Femur (tissue), 1 donor: ENCODE measurements at regions not wholly inside any gene's neighbourhood (a gene's known extent, or its start where the extent isn't known, plus 50 kb on each side); places are given as distances from the start of the nearest gene placed in this dataset.
"Not testable (repeated sequence)": the region's sequence is repeated elsewhere in the genome, so short reads cannot be mapped to it uniquely, and the experiment has no call there.

ENCODE experiments used
- DNase-seq: peaks from one replicate; pipeline ENCODE4 v3.0.0-alpha.2; 2017

DNA sequence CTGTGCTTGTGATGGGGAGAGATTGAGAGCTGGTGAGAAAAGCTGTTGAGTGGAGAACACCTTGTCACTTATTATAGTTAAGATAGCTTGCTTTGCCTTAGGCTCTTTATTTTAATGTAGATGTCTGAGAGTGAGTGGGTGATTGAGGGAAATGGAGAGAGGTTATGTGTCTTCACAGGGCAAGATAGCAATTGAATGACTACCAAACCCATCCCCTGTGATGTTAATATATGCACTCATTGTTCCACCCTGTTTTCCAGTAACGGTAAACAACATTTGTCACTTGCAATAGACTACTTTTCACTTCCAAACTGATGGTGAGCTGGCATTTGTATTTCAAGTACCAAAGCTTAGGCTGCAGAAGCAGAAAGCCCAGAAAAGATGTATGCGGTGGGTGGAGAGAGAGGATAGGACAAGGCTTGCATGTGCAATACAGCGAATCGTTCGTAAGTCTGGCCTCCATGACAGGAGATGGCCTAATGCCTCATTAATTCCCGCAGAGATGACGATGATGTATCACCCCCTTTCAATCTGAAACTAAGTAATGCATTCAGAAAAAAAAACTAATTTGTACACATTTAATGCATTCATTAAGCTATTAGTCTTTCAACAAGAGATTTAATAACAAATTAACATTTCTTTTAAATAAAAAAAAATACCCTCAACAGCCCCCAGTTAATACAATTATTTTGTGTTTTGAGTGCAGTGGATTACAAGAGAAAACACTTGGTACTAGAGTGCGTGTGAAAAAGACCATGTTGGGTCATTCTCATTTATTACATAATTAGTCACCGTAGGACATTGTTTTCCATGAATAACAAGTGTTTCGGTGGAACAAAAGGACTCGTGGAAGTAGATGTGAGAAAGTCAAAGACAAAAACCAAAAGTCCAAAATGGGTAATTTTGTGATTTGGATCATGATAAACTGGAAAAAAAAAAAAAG is 699.0 kb downstream of the BRINP1 start:
- no peak for DNase-seq

DNA sequence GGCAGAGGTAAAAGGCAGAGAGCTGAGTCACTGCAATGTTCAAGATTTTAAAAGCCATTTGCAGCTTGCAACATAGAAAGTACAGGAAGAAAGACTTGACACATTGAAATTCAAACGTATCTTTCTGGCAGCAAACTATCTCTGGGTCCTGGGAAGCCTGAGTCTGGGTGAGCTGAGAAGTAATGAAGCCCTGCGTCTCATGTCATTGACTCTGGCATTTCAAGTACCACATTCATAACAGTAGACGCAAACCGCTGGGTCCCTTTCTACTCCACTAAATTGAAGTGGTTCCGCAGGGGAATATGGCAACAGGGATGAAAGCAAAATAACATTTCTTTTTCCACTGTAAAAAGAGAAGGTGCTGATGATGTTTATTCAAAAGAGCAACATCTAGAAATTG is 694.3 kb downstream of the BRINP1 start:
- no peak for DNase-seq

DNA sequence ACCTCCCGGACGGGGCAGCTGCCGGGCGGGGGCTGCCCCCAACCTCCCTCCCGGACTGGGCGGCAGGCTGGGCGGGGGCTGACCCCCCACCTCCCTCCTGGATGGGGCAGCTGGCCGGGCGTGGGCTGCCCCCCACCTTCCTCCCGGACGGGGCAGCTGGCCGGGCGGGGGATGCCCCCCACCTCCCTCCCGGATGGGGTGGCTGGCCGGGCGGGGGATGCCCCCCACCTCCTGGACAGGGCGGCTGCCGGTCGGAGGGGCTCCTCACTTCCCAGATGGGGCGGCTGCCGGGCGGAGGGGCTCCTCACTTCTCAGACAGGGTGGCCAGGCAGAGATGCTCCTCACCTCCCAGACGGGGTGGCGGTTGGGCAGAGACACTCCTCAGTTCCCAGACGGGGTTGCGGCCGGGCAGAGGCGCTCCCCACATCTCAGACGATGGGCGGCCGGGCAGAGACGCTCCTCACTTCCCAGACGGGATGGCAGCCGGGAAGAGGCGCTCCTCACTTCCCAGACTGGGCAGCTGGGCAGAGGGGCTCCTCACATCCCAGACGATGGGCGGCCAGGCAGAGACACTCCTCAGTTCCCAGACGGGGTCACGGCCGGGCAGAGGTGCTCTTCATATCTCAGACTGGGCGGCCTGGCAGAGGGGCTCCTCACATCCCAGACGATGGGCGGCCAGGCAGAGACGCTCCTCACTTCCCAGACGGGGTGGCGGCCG is 691.1 kb downstream of the BRINP1 start:
- DNase-seq: not testable (repeated sequence)

DNA sequence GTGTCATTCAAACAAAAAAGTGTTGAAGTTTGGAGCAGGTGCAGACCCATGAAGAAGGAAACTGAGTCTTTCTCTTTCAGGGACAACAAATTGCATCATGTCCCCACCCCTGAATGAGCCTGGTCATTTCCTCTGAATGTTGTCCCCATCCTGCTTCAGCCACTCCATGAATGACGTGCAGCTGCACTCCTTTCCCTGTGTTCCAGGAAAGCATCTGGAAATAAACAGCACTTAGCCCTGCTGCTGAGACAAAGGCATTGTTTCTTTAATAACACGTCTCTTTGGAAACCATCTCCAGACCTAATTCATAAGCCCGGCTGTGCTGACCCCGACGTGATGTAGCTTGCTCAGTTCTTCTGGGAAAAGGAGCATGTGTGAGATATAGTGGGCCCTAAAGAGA is 682.3 kb downstream of the BRINP1 start:
- DNase-seq: peak; percentile 11

DNA sequence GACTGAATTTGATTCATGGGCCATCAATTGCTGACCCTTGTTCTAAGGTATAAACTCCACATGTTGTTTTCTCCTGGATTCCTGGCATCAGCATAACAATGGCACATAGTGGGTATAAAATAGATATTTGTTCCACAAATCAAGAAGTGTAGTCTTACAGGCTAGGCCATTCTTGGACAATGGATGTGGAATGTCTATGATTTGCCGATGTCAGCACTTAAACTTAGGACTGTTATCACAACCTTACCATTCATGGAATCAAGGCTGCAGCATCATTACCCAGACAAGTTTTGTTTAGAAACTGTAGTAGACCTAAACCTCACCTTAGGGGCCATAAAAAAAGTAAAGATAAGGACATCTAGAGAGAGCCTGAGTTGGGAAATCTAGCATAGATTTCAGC is 680.0 kb downstream of the BRINP1 start:
- DNase-seq: no peak

DNA sequence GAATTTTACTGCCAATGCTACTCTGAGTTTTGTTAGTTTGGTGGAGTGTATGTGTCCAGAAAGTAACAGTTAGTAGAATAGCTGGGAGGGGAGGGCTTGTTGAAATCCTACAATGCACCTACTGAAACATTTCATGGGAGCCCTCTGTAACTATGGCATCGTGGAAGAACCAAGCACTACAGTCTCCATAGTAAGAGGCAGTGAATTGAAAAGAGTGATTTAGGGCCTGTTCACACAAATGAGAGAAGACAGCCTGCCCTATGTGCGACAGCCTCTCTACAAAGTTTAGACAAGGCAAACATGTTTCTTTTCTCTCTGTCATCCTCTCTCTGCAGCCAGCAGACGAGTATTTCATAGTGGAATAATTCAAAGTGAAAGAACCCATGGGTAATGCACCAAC is 676.6 kb downstream of the BRINP1 start:
- DNase-seq: no peak

DNA sequence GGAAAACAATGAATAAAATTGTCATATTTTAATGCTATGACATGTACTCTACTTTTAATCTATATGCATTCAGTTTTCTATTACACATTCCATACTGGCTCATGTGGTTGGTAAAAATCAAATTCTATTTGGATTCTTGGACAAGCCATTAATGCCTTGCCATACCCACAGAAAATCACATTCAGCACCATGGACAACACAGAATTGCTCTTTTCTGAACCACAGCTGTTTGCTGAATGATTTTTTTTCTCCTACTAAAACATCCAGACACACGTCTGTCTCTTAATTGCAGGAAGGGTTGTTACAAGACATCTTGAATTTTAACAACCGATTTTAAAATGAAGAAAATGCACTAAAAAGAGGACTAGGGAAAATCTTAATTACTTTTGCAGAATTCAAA is 675.6 kb downstream of the BRINP1 start:
- DNase-seq: no peak

DNA sequence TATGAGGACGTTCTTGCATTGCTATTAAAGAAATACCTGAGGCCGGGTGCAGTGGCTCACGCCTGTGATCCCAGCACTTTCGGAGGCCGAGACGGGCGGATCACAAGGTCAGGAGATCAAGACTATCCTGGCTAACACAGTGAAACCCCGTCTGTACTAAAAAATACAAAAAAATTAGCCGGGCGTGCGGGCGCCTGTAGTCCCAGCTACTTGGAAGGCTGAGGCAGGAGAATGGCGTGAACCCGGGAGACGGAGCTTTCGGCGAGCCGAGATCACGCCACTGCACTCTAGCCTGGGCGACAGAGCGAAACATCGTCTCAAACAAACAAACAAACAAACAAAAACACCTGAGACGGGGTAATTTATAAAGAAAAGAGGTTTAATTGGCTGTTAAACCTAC is 674.0 kb downstream of the BRINP1 start:
- DNase-seq: not testable (repeated sequence)

DNA sequence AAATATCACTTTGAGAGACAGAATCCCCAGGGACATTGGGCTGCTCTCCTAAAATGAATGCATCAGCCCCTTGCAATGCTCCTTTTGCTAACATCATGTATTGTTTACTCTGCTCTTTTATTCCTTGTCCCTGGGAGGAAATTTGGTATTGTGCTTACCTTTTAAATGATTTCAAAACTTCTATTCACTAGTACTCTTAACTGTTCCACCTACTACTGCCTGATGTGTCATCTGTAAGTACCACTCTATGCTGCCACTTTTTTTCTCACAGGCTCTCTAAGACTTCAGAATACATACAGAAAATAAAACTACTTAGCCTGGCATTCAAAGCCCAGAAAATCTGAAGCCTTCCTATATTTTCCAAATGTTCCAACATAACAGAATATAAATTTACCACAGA is 667.2 kb downstream of the BRINP1 start:
- no peak for DNase-seq

DNA sequence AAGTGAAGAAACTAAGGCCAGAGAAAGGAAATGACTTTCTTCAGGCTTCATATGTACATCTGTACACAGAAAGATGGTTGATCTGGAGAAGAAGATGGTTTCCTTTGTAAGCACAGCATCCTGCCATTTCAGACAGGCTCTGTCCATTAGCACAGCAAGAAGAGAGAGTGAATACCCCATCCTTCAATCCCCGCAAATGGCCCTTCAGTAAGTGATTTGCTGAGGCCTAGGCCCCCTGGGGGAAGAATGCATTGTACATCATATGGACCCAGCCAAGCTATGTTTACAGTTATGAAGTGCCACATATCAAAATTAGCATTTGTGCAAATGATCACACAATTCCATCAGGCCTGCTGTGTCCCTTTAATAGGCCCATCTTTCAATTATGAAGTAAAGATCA is 657.4 kb downstream of the BRINP1 start:
- no peak for DNase-seq

DNA sequence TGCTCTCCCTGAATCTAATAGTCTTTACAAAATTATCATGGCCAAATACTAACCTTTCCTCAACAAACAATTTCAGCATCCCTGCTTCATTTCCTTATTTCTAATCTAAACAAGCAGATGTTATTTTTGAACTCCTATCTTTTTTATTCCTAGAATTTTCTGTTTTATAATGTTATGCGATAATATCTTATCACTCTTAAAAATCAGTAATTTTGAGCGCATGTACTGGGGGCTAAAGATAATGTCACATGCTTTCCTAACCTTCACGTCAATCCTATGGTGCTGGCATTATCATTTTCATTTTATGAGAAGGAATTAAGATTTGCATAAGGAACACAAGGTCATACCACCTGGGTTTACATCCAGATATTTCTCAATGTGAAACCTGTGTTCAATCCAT is 648.0 kb downstream of the BRINP1 start:
- DNase-seq: no peak

DNA sequence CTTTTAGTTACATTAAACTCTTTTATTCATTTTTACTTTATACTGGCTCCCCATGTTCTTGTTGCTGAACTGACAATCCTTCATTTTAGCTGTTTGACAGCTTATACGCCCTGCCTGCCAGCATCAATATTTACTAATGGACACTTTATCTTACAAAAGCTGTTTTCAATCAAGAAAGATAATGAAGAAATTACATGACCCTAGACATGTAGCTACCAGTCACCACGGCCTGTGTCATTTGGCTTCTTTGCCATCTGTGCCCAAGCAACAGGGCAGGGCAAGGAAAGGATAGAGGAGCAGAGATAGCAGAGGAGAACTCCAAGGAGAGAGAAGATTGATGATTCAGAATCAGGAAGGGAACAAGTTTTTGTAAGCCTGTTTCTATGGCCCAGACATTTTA is 647.3 kb downstream of the BRINP1 start:
- DNase-seq: no peak

DNA sequence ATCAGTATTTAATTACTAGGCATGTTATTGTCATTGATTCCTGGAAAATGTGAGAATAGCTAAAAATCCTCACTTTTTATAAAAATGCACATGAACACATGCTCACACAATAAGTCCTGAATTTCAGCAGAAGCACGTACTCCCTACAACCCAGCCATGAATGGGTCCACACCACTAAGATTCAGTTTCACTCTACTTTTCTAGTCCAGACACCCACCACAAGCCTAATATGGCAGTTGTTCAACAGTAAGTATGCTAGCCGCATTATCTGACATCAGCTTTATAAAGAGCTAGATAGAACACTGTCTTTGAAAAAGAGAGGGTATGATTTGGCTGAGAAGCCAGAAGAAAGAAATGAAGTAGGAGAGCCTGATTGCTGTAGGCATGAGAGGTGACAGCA is 639.3 kb downstream of the BRINP1 start:
- DNase-seq: no peak

DNA sequence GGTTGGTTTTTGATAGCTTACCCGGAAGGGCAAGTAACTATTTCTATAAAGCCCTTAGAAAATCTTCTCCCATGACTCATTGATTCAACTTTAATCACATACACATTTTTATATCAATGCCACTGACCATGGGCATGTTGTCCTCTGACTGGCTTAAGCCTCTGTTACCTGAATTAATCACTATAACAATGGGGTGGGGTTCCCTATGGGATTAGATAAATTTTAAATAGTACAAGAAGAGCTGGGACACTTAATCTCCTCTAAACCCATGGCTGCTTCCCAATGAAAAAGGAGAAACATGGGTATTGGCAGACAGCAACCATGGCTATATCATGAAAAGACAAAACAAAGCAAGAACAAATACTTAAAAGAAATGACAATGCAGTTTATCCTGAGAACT is 636.2 kb downstream of the BRINP1 start:
- DNase-seq: no peak

DNA sequence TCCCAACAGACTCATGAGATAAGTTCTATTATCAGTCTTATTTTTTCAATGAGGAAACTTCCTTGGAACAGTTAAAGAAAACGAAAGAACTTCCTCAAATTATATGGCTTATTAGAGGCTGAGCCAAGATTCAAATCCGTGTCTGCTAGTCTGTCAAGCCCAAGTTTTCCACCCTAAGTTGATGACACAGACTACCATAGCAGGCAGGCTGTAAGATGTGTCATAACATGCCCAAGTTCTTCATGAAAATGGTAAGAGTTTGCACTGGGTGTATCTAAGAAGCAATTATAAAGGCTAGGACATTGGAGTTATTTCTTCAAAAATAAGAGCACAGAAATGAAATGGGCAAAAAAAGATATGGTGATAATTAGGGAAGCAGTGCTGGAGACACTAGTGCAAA is 634.5 kb downstream of the BRINP1 start:
- no peak for DNase-seq

DNA sequence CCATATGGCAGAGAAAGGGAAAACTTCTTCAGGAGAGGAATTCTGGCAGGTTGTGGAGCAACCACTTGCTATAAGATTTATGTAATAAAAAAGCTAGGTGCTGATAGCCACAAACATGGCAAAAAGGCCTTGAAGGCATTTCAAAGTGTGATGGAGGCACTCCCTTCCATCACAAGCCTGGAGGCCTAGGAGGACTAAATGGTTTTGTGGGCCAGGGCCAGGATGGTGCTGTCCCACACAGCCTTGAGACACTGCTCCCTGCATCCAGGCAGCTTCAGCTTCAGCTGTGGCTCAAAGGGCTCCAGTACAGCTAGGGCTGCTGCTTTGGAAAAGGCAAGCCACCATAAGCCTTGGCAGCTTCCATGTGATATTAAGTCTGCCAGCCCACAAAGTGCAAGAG is 632.8 kb downstream of the BRINP1 start:
- no peak for DNase-seq

DNA sequence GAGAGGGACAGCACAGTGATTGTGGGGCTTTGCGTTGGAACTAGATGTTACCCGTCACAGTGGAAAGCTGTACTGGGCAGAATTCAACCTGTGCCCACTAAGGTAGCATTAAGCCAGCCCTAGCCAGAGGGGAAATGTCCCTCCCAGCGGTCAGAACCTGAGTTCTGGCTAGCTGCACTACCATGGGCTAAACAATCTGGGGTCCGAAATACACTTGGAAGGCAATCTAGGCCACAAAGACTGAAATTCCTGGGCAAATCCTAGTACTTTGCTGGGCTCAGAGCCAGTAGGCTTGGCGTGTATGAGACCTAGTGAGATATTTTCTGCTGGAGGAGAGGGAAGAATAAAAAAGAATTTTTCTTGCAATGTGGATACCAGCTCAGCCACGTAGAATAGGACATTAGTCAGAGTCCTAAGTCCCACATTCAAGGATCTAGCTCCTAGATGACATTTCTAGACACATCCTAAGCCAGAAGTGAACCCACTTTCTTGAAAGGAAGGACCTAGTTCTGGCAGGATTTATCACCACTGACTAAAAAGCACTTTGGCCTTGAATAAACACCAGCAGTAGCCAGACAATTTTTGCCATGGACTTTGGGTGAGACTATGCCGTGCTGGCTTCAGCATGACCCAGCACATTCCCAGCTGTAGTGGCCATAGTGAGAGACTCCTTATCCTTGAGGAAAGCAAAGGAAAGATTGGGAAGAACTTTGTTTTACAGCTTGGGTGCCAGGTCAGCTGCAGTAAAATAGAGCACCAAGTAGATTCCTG is 618.0 kb downstream of the BRINP1 start:
- DNase-seq: no peak

DNA sequence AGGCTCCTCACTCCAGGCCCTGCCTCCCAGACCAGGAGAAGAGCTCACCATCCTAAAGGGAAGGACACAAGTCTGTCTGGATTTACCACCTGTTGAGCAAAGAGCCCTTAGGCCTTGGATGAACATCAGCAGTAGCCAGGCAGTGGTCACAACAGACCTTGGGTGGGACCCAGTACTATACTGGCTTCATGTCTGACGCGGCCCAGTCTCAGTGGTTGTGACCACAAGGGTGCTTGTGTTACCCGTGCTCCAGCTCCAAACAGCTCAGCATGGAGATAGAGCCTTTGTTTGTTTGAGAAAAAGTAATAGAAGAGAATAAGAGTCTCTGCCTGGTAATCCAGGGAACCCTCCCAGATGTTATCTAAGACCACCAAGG is 617.4 kb downstream of the BRINP1 start:
- DNase-seq: no peak

DNA sequence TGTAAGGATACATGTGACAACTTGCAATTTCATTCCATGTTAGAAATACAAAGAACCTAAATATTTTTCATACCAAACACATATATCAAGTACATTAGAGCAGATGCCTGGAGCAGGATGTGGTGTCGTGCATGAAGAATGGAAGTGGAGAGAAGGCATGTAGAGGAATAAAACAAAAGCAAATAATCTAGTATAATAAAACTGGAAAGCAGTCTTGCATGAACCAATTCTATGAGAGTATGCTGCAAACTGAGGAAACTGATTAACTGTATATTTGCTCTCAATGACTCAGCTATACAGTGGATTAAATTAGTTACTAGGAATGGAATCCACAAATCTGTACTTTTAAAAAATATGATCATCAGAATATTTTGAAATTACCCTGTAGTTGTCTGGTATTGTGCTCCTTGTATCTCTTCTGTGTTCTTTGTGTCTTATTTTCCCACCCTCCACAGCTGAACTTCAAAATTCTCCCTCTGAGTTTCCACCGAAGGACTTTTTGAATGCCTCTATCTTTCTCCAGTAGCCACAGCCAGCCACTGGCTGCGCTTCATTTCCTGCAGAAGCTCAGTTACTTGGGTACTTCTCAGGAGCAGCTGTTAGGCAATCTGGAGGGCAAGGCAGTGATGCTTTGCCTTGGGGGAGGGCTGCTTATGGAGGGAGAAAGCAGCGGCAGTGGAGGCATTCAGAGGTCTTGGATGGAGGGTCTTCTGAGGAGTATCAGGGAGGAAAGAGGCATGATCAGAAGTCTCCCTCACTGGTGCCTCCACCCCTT is 608.0 kb downstream of the BRINP1 start:
- DNase-seq: no peak

DNA sequence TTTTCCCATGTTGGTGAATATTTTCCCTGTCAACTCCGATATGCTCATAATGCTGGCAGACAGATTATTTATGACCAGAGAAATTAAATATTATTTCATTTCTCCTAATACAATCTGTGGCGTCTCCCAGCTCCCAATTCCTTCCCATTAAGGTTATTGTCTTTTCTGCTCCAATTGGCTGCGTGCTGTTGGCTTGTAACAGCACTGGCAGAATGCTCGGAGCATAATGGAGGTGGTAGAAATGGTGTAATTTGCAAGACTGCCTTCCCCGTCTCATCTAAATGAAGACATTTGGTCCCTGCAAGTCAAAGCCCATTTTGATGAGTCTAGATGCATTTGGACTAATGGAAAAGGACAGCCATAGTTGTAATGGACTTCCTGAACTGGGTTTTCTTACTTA is 601.7 kb downstream of the BRINP1 start:
- no peak for DNase-seq

DNA sequence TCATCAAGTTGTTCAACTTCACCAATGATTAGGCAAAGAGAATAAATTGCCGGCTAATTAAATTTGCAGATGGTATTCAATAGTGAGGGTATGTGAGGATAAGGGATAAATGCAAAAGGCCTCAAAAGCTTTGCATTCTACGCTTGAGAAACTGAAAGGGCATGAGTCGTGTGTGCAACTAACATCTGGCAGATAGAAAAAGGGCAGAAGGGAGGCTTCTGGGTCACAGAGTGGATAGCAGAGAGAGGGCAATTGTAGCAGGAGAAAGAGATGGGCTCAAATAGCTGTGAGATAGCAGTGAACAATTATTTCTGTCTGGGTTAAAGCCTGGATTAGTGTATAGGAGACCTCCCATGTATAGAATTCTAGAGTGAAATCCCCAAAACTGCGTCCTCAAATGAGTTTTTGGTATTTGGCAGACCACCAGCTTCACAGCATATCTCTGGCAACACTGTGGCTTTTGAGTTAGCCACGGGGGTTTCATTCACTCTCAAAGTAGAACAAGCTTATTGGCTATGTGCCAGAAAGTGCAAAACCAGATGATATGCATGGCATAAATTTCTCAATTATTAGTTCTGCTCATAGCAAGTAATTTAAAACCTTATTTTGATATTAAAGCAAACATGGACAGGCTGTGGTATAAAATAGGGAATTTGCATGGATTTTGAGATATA is 586.3 kb downstream of the BRINP1 start:
- DNase-seq: no peak

DNA sequence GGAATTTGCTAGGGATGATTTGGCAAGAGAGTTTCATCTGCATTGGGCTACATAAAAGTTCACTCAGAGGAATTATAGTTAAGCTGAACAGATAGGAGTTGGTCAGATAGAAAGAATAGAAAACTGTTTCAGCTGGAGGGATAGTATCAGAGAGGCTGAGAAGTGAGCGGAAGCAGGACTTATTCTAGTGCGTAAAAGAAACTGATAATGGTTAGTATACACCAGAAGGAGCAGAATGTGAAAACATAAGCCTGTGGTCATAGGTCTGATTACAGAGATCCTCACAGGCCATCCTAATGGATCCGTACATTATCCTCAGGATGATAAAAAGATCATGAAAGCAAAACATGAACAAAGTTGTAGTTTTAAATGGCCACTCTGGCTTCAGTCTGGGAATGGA is 585.2 kb downstream of the BRINP1 start:
- DNase-seq: no peak
